HL-60 (cell line): ENCODE measurements at regions not wholly inside any gene's neighbourhood (a gene's known extent, or its start where the extent isn't known, plus 50 kb on each side); places are given as distances from the start of the nearest gene placed in this dataset.

ENCODE experiments used
- DNase-seq, 2 experiments: peaks; one replicate each; pipeline ENCODE4 v3.0.0-alpha.2; 2010 to 2020; ENCODE audit warnings: low read depth in 1 of 2, low spot score in 1 of 2
- H3K27ac ChIP-seq: fragments of 250-450 bp; sonication (Bioruptor Pico); replicated peaks from 2 replicates; pipeline ENCODE4 v1.5.1; 2020; ENCODE audit warnings: mild to moderate bottlenecking, moderate library complexity
- H3K27me3 ChIP-seq: fragments of 250-450 bp; sonication (Bioruptor Pico); 2 replicates; pipeline ENCODE4 v1.5.1; 2021; ENCODE audit warnings: mild to moderate bottlenecking, moderate library complexity; ENCODE audit not compliant: insufficient read depth, poor library complexity, severe bottlenecking
- H3K4me3 ChIP-seq: replicated peaks from 2 replicates; pipeline ENCODE4 v1.5.1; 2011; ENCODE audit warnings: mild to moderate bottlenecking, control low read depth, low read length; ENCODE audit not compliant: insufficient read depth
- CTCF ChIP-seq: IDR thresholded peaks from one replicate; pipeline ENCODE4 v1.5.1; 2011; ENCODE audit warnings: low read length, control low read depth, inconsistent platforms; ENCODE audit not compliant: insufficient read depth
- GABPA ChIP-seq: IDR thresholded peaks from 2 replicates; pipeline ENCODE4 v1.6.1; 2012; ENCODE audit warnings: low read depth
- POLR2AphosphoS5 ChIP-seq: IDR thresholded peaks from 2 replicates; pipeline ENCODE4 v1.6.1; 2012; ENCODE audit warnings: low read depth
- REST ChIP-seq: IDR thresholded peaks from 2 replicates; pipeline ENCODE4 v1.6.1; 2012; ENCODE audit warnings: low read depth; ENCODE audit not compliant: insufficient replicate concordance
- SPI1 ChIP-seq: IDR thresholded peaks from 2 replicates; pipeline ENCODE4 v1.6.1; 2012; ENCODE audit warnings: low read depth, mild to moderate bottlenecking, borderline replicate concordance

GRCh38 chrX:3407781-3408180 lies 61.3 kb upstream of the MXRA5 start:
- DNase-seq, result no peak
- H3K27ac ChIP-seq, result no peak overlapping the region
- no peak overlapping the region for H3K4me3 ChIP-seq
- H3K27me3 ChIP-seq, result no peaks in the 10 kb centered on the region
- TF ChIP-seq REST (no peak), CTCF (no peak), GABPA (no peak), SPI1 (no peak), POLR2AphosphoS5 (no peak)

GRCh38 chrX:3407121-3407520 lies 60.7 kb upstream of the MXRA5 start:
- Histone ChIP-seq H3K4me3 (no peak overlapping the region), H3K27me3 (no peaks in the 10 kb centered on the region), H3K27ac (no peak overlapping the region)
- no peak for DNase-seq
- TF ChIP-seq POLR2AphosphoS5 (no peak), GABPA (no peak), REST (no peak), SPI1 (no peak), CTCF (no peak)

- TF ChIP-seq GABPA, result no peak
- no peak for TF ChIP-seq REST
- DNase-seq, result no peak
- no peak overlapping the region for H3K4me3 ChIP-seq
- no peak overlapping the region for H3K27ac ChIP-seq
- no peaks in the 10 kb centered on the region for H3K27me3 ChIP-seq
Measured at GRCh38 chrX:3403748-3404147, 57.3 kb upstream of the MXRA5 start.
